ENCODE measurements at regions not wholly inside any gene's neighbourhood (a gene's known extent, or its start where the extent isn't known, plus 50 kb on each side); places are given as distances from the start of the nearest gene placed in this dataset.

- Mint-ChIP-seq H3K27ac (ENCODE audit: unreplicated experiment) (no peak overlapping the region), H3K9me3 (no peaks in the 10 kb centered on the region), H3K27me3 (ENCODE audit: low read depth) (no peaks in the 10 kb centered on the region), H3K36me3 (ENCODE audit: low read depth) (no peaks in the 10 kb centered on the region), H3K4me1 (peaks cover 15% of the 10 kb centered on the region), H3K4me3 (no peak overlapping the region)
- no peak for TF ChIP-seq CTCF (conservative IDR thresholded peaks at IDR 0.05)
- DNase-seq (ENCODE audit: low read depth, low spot score) = no peak
These were observed 177.4 kb upstream of the RREB1 start for GRCh38 chr6:6930223-6930880.

- DNase-seq (ENCODE audit: low read depth, low spot score) = no peak
- Mint-ChIP-seq H3K27ac (ENCODE audit: unreplicated experiment) (peak overlapping the region; percentile 39), H3K27me3 (ENCODE audit: low read depth) (no peaks in the 10 kb centered on the region), H3K36me3 (ENCODE audit: low read depth) (no peaks in the 10 kb centered on the region), H3K4me3 (no peak overlapping the region), H3K4me1 (peaks cover 15% of the 10 kb centered on the region), H3K9me3 (no peaks in the 10 kb centered on the region)
- TF ChIP-seq CTCF (conservative IDR thresholded peaks at IDR 0.05) = no peak
These were observed 176.4 kb upstream of the RREB1 start for GRCh38 chr6:6931071-6932025.

GRCh38 chr6:6932341-6932740 lies 175.4 kb upstream of the RREB1 start:
- H3K27me3 Mint-ChIP-seq (ENCODE audit: low read depth) = no peaks in the 10 kb centered on the region
- no peaks in the 10 kb centered on the region for H3K36me3 Mint-ChIP-seq (ENCODE audit: low read depth)
- no peak overlapping the region for H3K4me3 Mint-ChIP-seq
- no peak for DNase-seq (ENCODE audit: low read depth, low spot score)
- H3K27ac Mint-ChIP-seq (ENCODE audit: unreplicated experiment) = no peak overlapping the region
- peaks cover 14% of the 10 kb centered on the region for H3K4me1 Mint-ChIP-seq
- H3K9me3 Mint-ChIP-seq = no peaks in the 10 kb centered on the region
- TF ChIP-seq CTCF (conservative IDR thresholded peaks at IDR 0.05) = no peak

- H3K4me1 Mint-ChIP-seq = peaks cover 9% of the 10 kb centered on the region
- no peaks in the 10 kb centered on the region for H3K9me3 Mint-ChIP-seq
- no peaks in the 10 kb centered on the region for H3K27me3 Mint-ChIP-seq (ENCODE audit: low read depth)
- TF ChIP-seq CTCF (conservative IDR thresholded peaks at IDR 0.05) = no peak
- no peak for DNase-seq (ENCODE audit: low read depth, low spot score)
- H3K36me3 Mint-ChIP-seq (ENCODE audit: low read depth) = no peaks in the 10 kb centered on the region
- no peak overlapping the region for H3K27ac Mint-ChIP-seq (ENCODE audit: unreplicated experiment)
- H3K4me3 Mint-ChIP-seq = no peak overlapping the region
These were observed 174.8 kb upstream of the RREB1 start for GRCh38 chr6:6932968-6933367.

- peaks cover 13% of the 10 kb centered on the region for H3K4me1 Mint-ChIP-seq
- no peaks in the 10 kb centered on the region for H3K36me3 Mint-ChIP-seq (ENCODE audit: low read depth)
- TF ChIP-seq CTCF (conservative IDR thresholded peaks at IDR 0.05) = no peak
- H3K27me3 Mint-ChIP-seq (ENCODE audit: low read depth) = no peaks in the 10 kb centered on the region
- peaks cover 2% of the 10 kb centered on the region for H3K9me3 Mint-ChIP-seq
- H3K27ac Mint-ChIP-seq (ENCODE audit: unreplicated experiment) = no peak overlapping the region
- no peak overlapping the region for H3K4me3 Mint-ChIP-seq
- DNase-seq (ENCODE audit: low read depth, low spot score) = no peak
These were observed 167.4 kb upstream of the RREB1 start for GRCh38 chr6:6940031-6941025.
